Epithelial cell of esophagus (primary cell): ENCODE measurements at regions not wholly inside any gene's neighbourhood (a gene's known extent, or its start where the extent isn't known, plus 50 kb on each side); places are given as distances from the start of the nearest gene placed in this dataset.

Source experiments
- DNase-seq: peaks from one replicate; pipeline ENCODE4 v3.0.0; 2010; ENCODE audit warnings: low read depth
- H3K4me3 ChIP-seq: 2 replicates; pipeline ENCODE4 v1.5.1; 2011; ENCODE audit warnings: mild to moderate bottlenecking, low read length, control low read depth
- TF ChIP-seq, protein P1 (sequence below): IDR thresholded peaks from 2 replicates; pipeline ENCODE4 v1.5.1; 2011; ENCODE audit warnings: low read depth, mild to moderate bottlenecking, low read length, control low read depth, inconsistent platforms; ENCODE audit not compliant: insufficient read depth; ENCODE audit errors: missing control alignments

DNA sequence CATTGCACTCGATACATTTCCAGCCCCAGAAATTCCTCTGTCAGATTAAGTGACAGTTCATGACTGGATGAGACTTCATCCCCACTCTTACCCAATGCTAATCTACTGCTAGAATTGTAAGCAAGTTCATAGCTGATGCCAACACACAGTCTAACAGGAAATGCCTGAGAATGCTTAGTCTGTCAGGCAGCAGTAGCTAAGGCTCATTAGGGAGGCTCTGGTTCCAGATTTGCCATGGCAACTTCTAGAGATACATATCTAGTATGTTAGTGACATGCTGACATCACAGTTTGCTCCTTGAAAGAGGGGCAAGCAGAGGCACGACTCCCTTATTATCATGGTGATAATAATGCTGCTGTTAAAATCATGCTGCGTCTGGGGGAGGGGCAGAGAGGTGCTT is 198.4 kb downstream of the RBM43 start:
- DNase-seq = peak; percentile 75
- TF ChIP-seq, protein P1, sequence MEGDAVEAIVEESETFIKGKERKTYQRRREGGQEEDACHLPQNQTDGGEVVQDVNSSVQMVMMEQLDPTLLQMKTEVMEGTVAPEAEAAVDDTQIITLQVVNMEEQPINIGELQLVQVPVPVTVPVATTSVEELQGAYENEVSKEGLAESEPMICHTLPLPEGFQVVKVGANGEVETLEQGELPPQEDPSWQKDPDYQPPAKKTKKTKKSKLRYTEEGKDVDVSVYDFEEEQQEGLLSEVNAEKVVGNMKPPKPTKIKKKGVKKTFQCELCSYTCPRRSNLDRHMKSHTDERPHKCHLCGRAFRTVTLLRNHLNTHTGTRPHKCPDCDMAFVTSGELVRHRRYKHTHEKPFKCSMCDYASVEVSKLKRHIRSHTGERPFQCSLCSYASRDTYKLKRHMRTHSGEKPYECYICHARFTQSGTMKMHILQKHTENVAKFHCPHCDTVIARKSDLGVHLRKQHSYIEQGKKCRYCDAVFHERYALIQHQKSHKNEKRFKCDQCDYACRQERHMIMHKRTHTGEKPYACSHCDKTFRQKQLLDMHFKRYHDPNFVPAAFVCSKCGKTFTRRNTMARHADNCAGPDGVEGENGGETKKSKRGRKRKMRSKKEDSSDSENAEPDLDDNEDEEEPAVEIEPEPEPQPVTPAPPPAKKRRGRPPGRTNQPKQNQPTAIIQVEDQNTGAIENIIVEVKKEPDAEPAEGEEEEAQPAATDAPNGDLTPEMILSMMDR = no peak
- H3K4me3 ChIP-seq = no peak overlapping the region

DNA sequence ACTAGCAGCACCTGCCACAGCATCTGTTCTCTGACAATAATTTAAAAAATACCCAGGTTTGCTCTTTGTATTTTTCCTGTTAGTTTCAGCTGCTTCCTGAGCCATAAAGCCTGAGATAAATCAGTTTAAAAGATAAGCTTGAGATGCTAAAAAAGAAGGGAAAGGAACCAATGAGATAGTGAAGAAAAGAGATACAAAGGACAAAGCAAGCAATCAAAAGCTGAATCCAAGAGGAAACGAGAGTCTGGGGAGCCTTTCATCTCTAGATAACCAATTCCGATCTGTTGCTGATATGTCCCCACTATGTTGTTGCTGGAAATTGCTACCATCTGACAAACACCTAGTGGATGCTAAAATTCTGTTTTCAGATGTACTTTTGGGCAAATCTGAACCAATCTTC is 201.4 kb downstream of the RBM43 start:
- no peak overlapping the region for H3K4me3 ChIP-seq
- TF ChIP-seq, protein P1 = no peak
- no peak for DNase-seq

DNA sequence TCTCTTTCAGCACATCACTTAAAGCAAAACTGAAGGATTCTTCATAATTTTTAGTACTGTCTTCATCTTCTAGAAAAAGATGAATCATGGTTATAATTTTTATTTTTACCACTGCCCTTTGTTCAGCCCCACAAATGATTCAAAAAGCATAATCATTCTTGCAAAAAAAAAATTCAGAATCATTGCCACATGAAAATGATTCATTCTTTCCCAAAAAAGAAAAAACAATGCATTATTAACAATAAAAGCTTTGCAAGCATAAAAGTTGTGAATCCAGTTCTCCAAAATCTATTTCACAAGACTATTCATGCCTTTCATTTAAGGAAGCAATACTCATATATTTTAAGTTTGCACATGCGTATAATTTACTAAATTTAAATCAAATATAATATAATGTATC is 204.8 kb downstream of the RBM43 start:
- no peak overlapping the region for H3K4me3 ChIP-seq
- TF ChIP-seq, protein P1 = no peak
- DNase-seq = peak; percentile 79

DNA sequence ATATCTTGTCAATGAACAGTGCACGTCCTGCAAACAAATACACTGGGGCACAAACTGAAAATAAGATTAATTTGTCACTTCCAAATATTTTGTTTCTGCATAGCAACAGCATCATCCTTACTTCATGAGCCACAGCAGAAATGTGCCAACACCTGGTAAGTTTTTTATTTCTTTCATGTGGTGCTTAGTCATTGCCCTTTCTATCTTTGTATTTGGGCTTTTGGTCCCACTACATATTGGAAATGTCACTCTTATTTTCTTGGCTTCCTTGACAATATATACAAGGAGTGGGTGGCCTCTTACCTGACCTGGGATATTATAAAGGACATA is 208.0 kb downstream of the RBM43 start:
- H3K4me3 ChIP-seq = no peak overlapping the region
- TF ChIP-seq, protein P1 = no peak
- DNase-seq = peak; percentile 51

DNA sequence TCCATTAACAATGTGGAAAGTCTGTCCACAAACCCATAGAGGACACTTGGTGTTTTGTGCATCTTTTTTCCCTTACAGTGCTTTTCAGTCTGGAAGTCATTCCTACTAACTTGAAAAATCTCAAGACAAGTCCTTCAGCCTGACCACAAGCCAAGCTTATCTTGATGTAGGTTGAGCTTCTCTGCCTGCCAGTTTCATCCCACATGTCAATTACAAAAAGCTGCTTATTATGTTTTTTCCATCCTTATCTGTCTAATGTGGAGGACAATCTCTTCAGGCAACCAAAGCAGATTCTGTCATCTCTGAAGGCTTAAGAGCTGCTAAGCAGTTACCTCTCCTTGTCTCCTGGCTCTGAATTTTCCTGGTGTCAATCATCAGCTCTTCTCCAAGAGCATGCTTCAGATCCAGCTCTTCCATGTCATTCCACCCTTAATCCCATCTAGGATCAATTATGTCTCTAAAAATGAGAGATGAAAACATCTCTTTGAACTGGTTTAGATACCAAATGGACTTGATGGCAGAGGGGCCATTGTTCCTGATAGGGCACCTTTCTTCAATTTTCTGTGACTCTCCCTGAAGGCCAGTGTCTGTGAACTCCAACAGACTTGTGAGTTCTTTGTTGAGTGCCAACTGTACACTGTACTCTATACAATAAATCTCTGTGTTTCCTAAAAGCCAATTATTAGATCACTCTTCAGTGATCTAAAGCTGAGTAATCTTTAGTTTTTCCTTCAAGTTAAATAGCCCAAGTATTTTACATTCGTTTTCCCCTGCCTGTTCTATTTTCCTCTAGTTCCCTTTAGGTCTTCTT is 208.6 kb downstream of the RBM43 start:
- DNase-seq = no peak
- TF ChIP-seq, protein P1 = no peak

DNA sequence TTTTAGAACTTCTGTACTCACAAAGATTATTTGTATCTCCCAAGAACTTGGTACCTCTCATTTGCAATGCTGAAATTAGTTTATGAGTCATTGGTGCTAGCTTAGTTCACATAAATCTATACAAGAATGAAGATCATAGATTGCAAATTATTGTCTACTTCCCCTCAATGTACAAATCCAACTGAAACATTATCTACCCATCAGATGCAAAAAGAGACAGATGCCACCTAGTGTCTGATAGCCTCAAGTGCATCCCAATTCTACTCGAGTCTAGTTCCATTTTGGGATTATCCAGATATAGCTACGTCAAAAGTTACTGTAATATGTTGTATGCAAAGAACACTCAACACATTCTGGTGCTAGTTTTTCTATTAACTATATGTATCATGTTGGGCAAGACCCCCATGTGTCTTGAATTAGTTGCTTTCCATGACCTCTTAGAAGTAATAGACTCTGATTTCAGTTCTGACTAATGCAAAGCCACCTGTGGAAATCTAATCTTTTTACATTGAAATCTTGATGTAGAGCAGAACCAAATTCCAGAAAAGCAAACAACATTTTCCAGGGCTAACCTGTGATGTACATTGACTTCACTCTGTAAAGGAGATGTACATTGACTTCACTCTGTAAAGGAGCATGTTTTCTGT is 210.0 kb downstream of the RBM43 start:
- TF ChIP-seq, protein P1 = peak; percentile 94
- DNase-seq = peak; percentile 67
- no peak overlapping the region for H3K4me3 ChIP-seq

More for the DNA sequence above, 208.6 kb downstream of the RBM43 start:
- no peak overlapping the region for H3K4me3 ChIP-seq

DNA sequence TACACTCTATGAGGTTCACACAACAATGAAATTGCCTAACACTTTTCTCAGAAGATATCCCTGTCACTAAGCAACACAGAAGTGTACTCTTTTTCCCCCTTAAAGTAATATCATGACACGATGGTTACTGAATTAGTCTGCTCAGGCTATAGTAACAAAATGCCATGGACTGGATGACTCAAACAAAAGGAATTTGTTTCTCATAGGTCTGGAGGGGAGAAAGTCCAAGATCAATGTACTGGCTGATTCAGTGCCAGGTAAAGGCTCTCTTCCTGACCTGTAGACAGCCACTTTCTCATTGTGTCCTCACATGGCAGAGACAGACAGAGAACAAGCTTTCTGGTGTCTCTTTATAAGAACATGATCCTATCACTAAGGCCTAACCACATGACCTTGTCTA is 211.9 kb downstream of the RBM43 start:
- H3K4me3 ChIP-seq = no peak overlapping the region
- TF ChIP-seq, protein P1 = no peak
- peak; percentile 76 for DNase-seq
